ENCODE measurements at regions not wholly inside any gene's neighbourhood (a gene's known extent, or its start where the extent isn't known, plus 50 kb on each side); places are given as distances from the start of the nearest gene placed in this dataset.
A peak's percentile ranks its signal among the peaks of the same experiment; 100 is the strongest.

DNA sequence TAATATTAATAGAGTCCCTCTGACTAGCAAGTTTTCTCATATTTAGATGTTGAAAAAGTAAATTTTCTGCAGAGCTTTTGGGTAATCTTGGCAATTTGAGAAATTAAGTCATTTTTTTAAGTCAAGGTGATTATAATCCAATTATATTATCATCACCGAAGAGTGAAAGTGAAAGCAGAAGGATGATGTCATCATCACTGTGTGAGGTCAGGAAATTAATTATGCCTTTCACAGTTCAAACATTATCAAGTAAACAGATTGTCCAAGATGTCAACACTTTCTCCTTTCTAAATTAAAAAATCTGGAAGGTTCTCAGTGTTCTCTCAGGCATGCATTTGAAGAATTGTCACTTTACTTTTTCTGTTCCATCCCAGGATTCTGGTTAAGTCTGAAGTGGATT, 296.0 kb downstream of the TBX15 start:
- H3K4me3 ChIP-seq (ENCODE audit: low read length), result no peak overlapping the region
- TF ChIP-seq, protein P1, sequence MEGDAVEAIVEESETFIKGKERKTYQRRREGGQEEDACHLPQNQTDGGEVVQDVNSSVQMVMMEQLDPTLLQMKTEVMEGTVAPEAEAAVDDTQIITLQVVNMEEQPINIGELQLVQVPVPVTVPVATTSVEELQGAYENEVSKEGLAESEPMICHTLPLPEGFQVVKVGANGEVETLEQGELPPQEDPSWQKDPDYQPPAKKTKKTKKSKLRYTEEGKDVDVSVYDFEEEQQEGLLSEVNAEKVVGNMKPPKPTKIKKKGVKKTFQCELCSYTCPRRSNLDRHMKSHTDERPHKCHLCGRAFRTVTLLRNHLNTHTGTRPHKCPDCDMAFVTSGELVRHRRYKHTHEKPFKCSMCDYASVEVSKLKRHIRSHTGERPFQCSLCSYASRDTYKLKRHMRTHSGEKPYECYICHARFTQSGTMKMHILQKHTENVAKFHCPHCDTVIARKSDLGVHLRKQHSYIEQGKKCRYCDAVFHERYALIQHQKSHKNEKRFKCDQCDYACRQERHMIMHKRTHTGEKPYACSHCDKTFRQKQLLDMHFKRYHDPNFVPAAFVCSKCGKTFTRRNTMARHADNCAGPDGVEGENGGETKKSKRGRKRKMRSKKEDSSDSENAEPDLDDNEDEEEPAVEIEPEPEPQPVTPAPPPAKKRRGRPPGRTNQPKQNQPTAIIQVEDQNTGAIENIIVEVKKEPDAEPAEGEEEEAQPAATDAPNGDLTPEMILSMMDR (IDR thresholded peaks at IDR 0.05; ENCODE audit: insufficient read depth, low read depth, low read length, missing control alignments), result no peak
- no peak for DNase-seq (ENCODE audit: low read depth)

DNA sequence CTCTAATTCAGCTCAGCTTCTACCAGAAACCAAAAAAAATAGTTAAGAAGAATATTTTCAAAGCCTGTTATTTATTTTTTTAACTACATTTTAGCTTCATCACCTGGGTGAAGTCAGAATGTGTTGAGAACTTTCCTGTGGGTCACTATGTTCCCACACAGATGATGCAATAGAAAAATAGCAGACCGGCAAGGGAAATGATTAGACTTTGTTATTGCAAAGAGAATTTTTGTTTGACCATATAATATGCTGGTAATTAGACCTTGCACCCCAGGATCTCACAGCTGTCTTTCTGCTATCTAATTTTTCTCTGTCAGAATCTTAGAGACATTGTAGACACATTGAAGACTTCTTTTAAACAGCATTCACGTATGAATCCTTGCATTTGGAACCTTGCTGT, 299.3 kb downstream of the TBX15 start:
- no peak for DNase-seq (ENCODE audit: low read depth)
- H3K4me3 ChIP-seq (ENCODE audit: low read length), result no peak overlapping the region
- TF ChIP-seq, protein P1 (IDR thresholded peaks at IDR 0.05; ENCODE audit: insufficient read depth, low read depth, low read length, missing control alignments), result no peak

DNA sequence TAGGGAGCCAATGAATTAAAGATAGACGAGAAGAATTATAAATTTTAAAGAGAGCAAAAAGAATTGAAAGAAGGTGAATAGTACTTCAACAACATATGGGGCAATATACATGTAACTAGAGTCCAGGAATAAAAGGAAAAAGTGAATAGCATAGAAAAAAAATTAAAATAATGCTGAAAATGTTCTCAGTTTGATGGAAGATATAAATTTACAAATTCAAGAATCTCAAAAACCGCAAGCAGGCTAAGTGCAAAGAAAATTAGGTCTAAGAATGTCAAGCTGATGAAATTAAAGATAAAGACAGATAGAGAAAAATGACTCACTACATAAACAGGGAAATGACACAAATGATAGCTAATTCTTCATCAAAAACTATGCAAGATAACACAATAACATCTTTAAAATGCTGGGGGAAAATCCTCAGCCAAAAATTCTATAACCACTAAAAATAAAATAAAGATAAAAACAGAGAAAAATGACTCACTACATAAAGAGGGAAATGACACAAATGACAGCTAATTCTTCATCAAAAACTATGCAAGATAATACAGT, 326.3 kb downstream of the TBX15 start:
- no peak overlapping the region for H3K4me3 ChIP-seq (ENCODE audit: low read length)
- no peak for DNase-seq (ENCODE audit: low read depth)
- TF ChIP-seq, protein P1 (IDR thresholded peaks at IDR 0.05; ENCODE audit: insufficient read depth, low read depth, low read length, missing control alignments), result no peak

DNA sequence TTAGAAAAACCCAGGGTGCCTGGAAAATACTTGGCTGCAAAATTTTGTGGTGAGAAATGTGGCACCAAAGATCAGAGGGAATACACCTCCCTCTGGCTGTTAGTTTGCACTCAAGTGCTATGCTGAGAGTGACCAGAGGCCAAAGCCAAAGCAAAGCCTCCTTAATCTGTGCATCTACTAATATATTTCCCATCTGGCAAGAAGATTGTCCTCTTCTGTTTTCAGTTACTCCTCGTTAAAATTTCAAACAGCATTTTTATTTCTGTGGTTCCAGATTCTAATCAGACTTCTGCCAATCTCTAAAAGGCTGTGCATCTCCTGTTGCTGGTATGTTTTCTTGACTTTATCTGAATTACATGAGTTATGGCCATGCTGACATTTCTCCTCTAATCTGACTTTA, 327.4 kb downstream of the TBX15 start:
- H3K4me3 ChIP-seq (ENCODE audit: low read length), result no peak overlapping the region
- TF ChIP-seq, protein P1 (IDR thresholded peaks at IDR 0.05; ENCODE audit: insufficient read depth, low read depth, low read length, missing control alignments), result no peak
- DNase-seq (ENCODE audit: low read depth), result no peak

DNA sequence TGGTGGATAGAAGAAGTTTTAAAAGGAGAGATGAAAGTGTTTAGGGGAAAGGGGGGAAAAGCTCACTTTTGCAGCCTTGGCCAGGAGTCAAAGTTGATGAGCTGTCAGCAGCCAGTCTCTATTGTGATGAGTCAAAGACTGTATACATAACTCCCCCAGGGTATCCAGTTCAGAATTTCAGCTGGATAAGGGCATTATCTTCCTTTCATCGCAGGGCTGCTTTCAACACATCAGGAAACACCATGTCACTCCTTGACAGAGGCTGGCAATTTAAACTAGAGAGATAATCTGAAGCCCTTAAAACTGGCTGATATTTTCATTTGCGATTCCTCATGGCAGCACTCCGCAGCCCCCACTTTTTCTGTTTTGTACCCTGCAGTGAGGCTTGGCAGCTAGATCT, 328.5 kb downstream of the TBX15 start:
- TF ChIP-seq, protein P1 (IDR thresholded peaks at IDR 0.05; ENCODE audit: insufficient read depth, low read depth, low read length, missing control alignments), result no peak
- H3K4me3 ChIP-seq (ENCODE audit: low read length), result no peak overlapping the region
- DNase-seq (ENCODE audit: low read depth), result peak; percentile 3

DNA sequence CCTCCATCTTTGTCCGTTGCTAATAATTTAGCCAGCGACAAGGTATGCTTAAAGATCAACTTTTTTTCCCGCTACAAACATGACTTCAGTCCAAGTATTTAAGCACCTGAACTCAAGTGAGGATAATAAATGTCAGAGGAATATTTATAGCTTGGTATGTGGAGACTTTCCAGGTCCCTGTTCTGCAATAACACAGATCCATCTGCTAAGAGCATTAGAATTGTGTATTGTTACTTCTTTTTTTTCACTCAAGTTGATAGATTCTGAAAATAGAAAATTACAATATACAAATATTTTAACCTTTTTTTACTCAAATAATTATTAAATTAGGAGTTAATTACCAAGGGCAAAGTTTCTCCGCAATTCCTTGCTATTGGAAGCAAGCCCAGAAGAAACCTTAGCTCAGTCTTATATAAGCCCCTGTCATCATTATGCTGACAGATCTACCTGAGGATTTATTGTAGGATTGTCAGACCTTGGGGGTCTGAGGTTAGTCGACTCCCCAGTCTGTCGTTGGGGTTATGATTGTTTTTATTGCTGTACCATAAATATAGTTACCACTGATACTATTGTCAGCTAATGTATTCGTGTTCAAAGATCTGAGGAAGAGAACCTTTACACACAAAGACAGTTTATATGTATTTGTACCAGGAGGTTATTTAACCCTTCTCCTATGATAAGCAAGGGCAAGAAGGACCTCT, 337.9 kb downstream of the TBX15 start:
- H3K4me3 ChIP-seq (ENCODE audit: low read length), result no peak overlapping the region
- TF ChIP-seq, protein P1 (IDR thresholded peaks at IDR 0.05; ENCODE audit: insufficient read depth, low read depth, low read length, missing control alignments), result no peak
- no peak for DNase-seq (ENCODE audit: low read depth)
